ENCODE measurements at regions not wholly inside any gene's neighbourhood (a gene's known extent, or its start where the extent isn't known, plus 50 kb on each side); places are given as distances from the start of the nearest gene placed in this dataset.
"Not testable (repeated sequence)": the region's sequence is repeated elsewhere in the genome, so short reads cannot be mapped to it uniquely, and the experiment has no call there.

- TF ChIP-seq, protein P1, sequence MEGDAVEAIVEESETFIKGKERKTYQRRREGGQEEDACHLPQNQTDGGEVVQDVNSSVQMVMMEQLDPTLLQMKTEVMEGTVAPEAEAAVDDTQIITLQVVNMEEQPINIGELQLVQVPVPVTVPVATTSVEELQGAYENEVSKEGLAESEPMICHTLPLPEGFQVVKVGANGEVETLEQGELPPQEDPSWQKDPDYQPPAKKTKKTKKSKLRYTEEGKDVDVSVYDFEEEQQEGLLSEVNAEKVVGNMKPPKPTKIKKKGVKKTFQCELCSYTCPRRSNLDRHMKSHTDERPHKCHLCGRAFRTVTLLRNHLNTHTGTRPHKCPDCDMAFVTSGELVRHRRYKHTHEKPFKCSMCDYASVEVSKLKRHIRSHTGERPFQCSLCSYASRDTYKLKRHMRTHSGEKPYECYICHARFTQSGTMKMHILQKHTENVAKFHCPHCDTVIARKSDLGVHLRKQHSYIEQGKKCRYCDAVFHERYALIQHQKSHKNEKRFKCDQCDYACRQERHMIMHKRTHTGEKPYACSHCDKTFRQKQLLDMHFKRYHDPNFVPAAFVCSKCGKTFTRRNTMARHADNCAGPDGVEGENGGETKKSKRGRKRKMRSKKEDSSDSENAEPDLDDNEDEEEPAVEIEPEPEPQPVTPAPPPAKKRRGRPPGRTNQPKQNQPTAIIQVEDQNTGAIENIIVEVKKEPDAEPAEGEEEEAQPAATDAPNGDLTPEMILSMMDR (IDR thresholded peaks at IDR 0.05; ENCODE audit: low read length, missing control alignments), result no peak
- no peak overlapping the region for H3K4me3 ChIP-seq (replicated peaks; ENCODE audit: low read depth, low read length)
- DNase-seq (ENCODE audit: low read depth), result no peak
Observed at GRCh38 chr21:27534206-27534605, 567.3 kb upstream of the ADAMTS5 start.

- TF ChIP-seq, protein P1 (IDR thresholded peaks at IDR 0.05; ENCODE audit: low read length, missing control alignments), result no peak
- DNase-seq (ENCODE audit: low read depth), result peak; percentile 61
- no peak overlapping the region for H3K4me3 ChIP-seq (replicated peaks; ENCODE audit: low read depth, low read length)
Observed at GRCh38 chr21:27532076-27532475, 565.2 kb upstream of the ADAMTS5 start.

GRCh38 chr21:27528697-27529096 is 561.8 kb upstream of the ADAMTS5 start:
- no peak overlapping the region for H3K4me3 ChIP-seq (replicated peaks; ENCODE audit: low read depth, low read length)
- DNase-seq (ENCODE audit: low read depth), result no peak
- TF ChIP-seq, protein P1 (IDR thresholded peaks at IDR 0.05; ENCODE audit: low read length, missing control alignments), result no peak

- no peak overlapping the region for H3K4me3 ChIP-seq (replicated peaks; ENCODE audit: low read depth, low read length)
- TF ChIP-seq, protein P1 (IDR thresholded peaks at IDR 0.05; ENCODE audit: low read length, missing control alignments), result no peak
- no peak for DNase-seq (ENCODE audit: low read depth)
Observed at GRCh38 chr21:27526451-27526850, 559.6 kb upstream of the ADAMTS5 start.

- no peak overlapping the region for H3K4me3 ChIP-seq (replicated peaks; ENCODE audit: low read depth, low read length)
- TF ChIP-seq, protein P1 (IDR thresholded peaks at IDR 0.05; ENCODE audit: low read length, missing control alignments), result no peak
- DNase-seq (ENCODE audit: low read depth), result no peak
Observed at GRCh38 chr21:27525780-27526179, 558.9 kb upstream of the ADAMTS5 start.

GRCh38 chr21:27519361-27519760 is 552.5 kb upstream of the ADAMTS5 start:
- H3K4me3 ChIP-seq (replicated peaks; ENCODE audit: low read depth, low read length), result no peak overlapping the region
- TF ChIP-seq, protein P1 (IDR thresholded peaks at IDR 0.05; ENCODE audit: low read length, missing control alignments), result no peak
- peak; percentile 72 for DNase-seq (ENCODE audit: low read depth)

DNA sequence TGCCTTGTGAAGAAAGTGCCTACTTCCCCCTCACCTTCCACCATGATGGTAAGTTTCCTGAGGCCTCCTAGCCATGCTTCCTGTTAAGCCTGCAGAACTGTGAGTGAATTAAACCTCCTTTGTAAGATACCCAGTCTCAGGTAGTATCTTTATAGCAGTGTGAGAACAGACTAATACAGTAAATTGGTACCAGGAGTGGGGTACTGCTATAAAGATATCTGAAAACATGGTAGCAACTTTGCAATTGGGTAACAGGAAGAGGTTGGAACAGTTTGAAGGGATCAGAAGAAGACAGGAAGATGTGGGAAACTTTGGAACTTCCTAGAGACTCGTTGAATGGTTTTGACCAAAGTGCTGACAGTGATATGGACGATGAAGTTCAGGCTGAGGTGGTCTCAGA is 550.3 kb upstream of the ADAMTS5 start:
- H3K4me3 ChIP-seq (replicated peaks; ENCODE audit: low read depth, low read length); DNase-seq (ENCODE audit: low read depth): not testable (repeated sequence)
